Activated T-cell treated with anti-CD3 and anti-CD28 coated beads for 1 hour (primary cell): ENCODE measurements at regions not wholly inside any gene's neighbourhood (a gene's known extent, or its start where the extent isn't known, plus 50 kb on each side); places are given as distances from the start of the nearest gene placed in this dataset.

Experiments used
- DNase-seq: peaks from one replicate; pipeline ENCODE4 v3.0.0-alpha.2; 2020; ENCODE audit warnings: low read depth

GRCh38 chr2:23204685-23205242 lies 180.2 kb upstream of the KLHL29 start:
- no peak for DNase-seq

- DNase-seq = no peak
These were observed 178.3 kb upstream of the KLHL29 start for GRCh38 chr2:23206650-23207049.

- no peak for DNase-seq
These were observed 177.1 kb upstream of the KLHL29 start for GRCh38 chr2:23207871-23208270.

- DNase-seq = no peak
These were observed 176.6 kb upstream of the KLHL29 start for GRCh38 chr2:23208339-23208738.

- no peak for DNase-seq
These were observed 175.9 kb upstream of the KLHL29 start for GRCh38 chr2:23209059-23209458.

- no peak for DNase-seq
These were observed 172.9 kb upstream of the KLHL29 start for GRCh38 chr2:23211987-23212583.

- DNase-seq = no peak
These were observed 171.8 kb upstream of the KLHL29 start for GRCh38 chr2:23213196-23213595.

GRCh38 chr2:23215016-23215415 lies 170.0 kb upstream of the KLHL29 start:
- no peak for DNase-seq

- DNase-seq = no peak
These were observed 165.3 kb upstream of the KLHL29 start for GRCh38 chr2:23219666-23220065.

- DNase-seq = no peak
These were observed 164.4 kb upstream of the KLHL29 start for GRCh38 chr2:23220513-23221094.

GRCh38 chr2:23221236-23221635 lies 163.7 kb upstream of the KLHL29 start:
- no peak for DNase-seq

GRCh38 chr2:23221901-23222300 lies 163.1 kb upstream of the KLHL29 start:
- no peak for DNase-seq

GRCh38 chr2:23230885-23231284 lies 154.1 kb upstream of the KLHL29 start:
- no peak for DNase-seq

- no peak for DNase-seq
These were observed 153.1 kb upstream of the KLHL29 start for GRCh38 chr2:23231865-23232264.

- DNase-seq = no peak
These were observed 149.7 kb upstream of the KLHL29 start for GRCh38 chr2:23235292-23235691.

GRCh38 chr2:23235736-23236135 lies 149.2 kb upstream of the KLHL29 start:
- no peak for DNase-seq

- DNase-seq = no peak
These were observed 147.8 kb upstream of the KLHL29 start for GRCh38 chr2:23237147-23237546.

GRCh38 chr2:23238011-23238657 lies 146.8 kb upstream of the KLHL29 start:
- no peak for DNase-seq

GRCh38 chr2:23239374-23239773 lies 145.6 kb upstream of the KLHL29 start:
- no peak for DNase-seq

GRCh38 chr2:23241121-23241520 lies 143.9 kb upstream of the KLHL29 start:
- DNase-seq = no peak

GRCh38 chr2:23241611-23242245 lies 143.3 kb upstream of the KLHL29 start:
- DNase-seq = no peak

- DNase-seq = no peak
These were observed 141.8 kb upstream of the KLHL29 start for GRCh38 chr2:23243073-23243659.

- no peak for DNase-seq
These were observed 140.4 kb upstream of the KLHL29 start for GRCh38 chr2:23244617-23245016.
